A549 (cell line): ENCODE measurements at regions not wholly inside any gene's neighbourhood (a gene's known extent, or its start where the extent isn't known, plus 50 kb on each side); places are given as distances from the start of the nearest gene placed in this dataset.
A peak's percentile ranks its signal among the peaks of the same experiment; 100 is the strongest.
"Not testable (repeated sequence)": the region's sequence is repeated elsewhere in the genome, so short reads cannot be mapped to it uniquely, and the experiment has no call there.

Experiments used
- ATAC-seq, 2 experiments: fragments of 200-7000 bp in 1 of 2; fragments of >200 bp in 1 of 2; cut with Nextera tagmentation in 1 of 2; cut with Tn5 transposase in 1 of 2; 3 replicates each; pipeline versions ENCODE4 v1.8.0 to v1.9.1; 2018 to 2020; ENCODE audit warnings: mild to moderate bottlenecking in 1 of 2, moderate library complexity in 1 of 2
- CTCF ChIA-PET: fragments of 300-600 bp; sonication (Branson Sonifier 250); formaldehyde crosslinking; extraction: SDS; loops from one replicate; lab custom pipeline; 2021; ENCODE audit warnings: antibody characterized with exemption, inconsistent platforms; lab: Yijun Ruan, JAX
- POLR2A ChIA-PET: fragments of 350-600 bp; formaldehyde crosslinking; extraction: SDS; loops from one replicate; lab custom pipeline; 2021; ENCODE audit warnings: antibody characterized with exemption, inconsistent platforms; lab: Yijun Ruan, JAX
- DNase-seq, 2 experiments: peaks; one replicate each; pipeline versions ENCODE4 v3.0.0 to v3.0.0-alpha.2; 2011 to 2016; ENCODE audit warnings: low read depth in 1 of 2, low spot score in 1 of 2
- FAIRE-seq: peaks from 2 replicates; lab custom pipeline; 2011; peaks lifted over from hg19 to GRCh38; lab: Jason Lieb, UNC
- H3K27ac ChIP-seq, 2 experiments: fragments of >200 bp; sonication (Bioruptor Twin); formaldehyde crosslinking; 3 replicates each; pipeline ENCODE4 v1.5.1; 2016 to 2017
- H3K4me1 ChIP-seq: fragments of >200 bp; sonication (Bioruptor Twin); formaldehyde crosslinking; 3 replicates; pipeline ENCODE4 v1.6.1; 2016
- H3K4me2 ChIP-seq: fragments of >200 bp; sonication (Bioruptor Twin); formaldehyde crosslinking; 3 replicates; pipeline ENCODE4 v1.6.1; 2016
- H3K4me3 ChIP-seq: fragments of >200 bp; sonication (Bioruptor Twin); formaldehyde crosslinking; 3 replicates; pipeline ENCODE4 v1.5.1; 2016
- H3K9me3 ChIP-seq: fragments of >200 bp; sonication (Bioruptor Twin); formaldehyde crosslinking; 3 replicates; pipeline ENCODE4 v1.6.1; 2016
- CBX8 ChIP-seq: fragments of 200-600 bp; sonication (generic); IDR thresholded peaks from 2 replicates; pipeline ENCODE4 v1.6.1; 2016
- CHD4 ChIP-seq: fragments of 200-600 bp; sonication (generic); IDR thresholded peaks from 2 replicates; pipeline ENCODE4 v1.6.1; 2016; ENCODE audit warnings: antibody characterized with exemption, mild to moderate bottlenecking, borderline replicate concordance
- EHF ChIP-seq: fragments of 250-450 bp; sonication (Bioruptor Pico); IDR thresholded peaks from 2 replicates; pipeline ENCODE4 v1.5.0; 2020; ENCODE audit warnings: mild to moderate bottlenecking
- EHMT2 ChIP-seq: fragments of 200-600 bp; sonication (generic); IDR thresholded peaks from 2 replicates; pipeline ENCODE4 v1.6.1; 2016; ENCODE audit warnings: antibody characterized with exemption, low read depth, mild to moderate bottlenecking, moderate library complexity
- FOSB ChIP-seq: fragments of 250-450 bp; sonication (Bioruptor Pico); IDR thresholded peaks from 2 replicates; pipeline ENCODE4 v1.5.0; 2020; ENCODE audit warnings: mild to moderate bottlenecking, moderate library complexity
- GATA3 ChIP-seq: IDR thresholded peaks from 2 replicates; pipeline ENCODE4 v1.6.1; 2012; ENCODE audit warnings: borderline replicate concordance
- HOXB13 ChIP-seq: fragments of 250-450 bp; sonication (Bioruptor Pico); IDR thresholded peaks from 2 replicates; pipeline ENCODE4 v1.5.0; 2020; ENCODE audit warnings: low read depth, mild to moderate bottlenecking, moderate library complexity
- KDM1A ChIP-seq: fragments of 200-600 bp; sonication (generic); IDR thresholded peaks from 2 replicates; pipeline ENCODE4 v1.6.1; 2016; ENCODE audit warnings: low read depth, mild to moderate bottlenecking
- MAZ ChIP-seq: fragments of 150-350 bp; IDR thresholded peaks from 2 replicates; pipeline ENCODE4 v1.6.1; 2014; ENCODE audit warnings: antibody characterized with exemption, low read depth, low read length, borderline replicate concordance
- MYC ChIP-seq: IDR thresholded peaks from 2 replicates; pipeline ENCODE4 v1.6.1; 2012; ENCODE audit warnings: mild to moderate bottlenecking, inconsistent platforms, low read length, improper control_type of control experiment, borderline replicate concordance
- NR3C1 ChIP-seq: fragments of >200 bp; sonication (Bioruptor Twin); formaldehyde crosslinking; IDR thresholded peaks from 3 replicates; pipeline ENCODE4 v1.6.1; 2017
- PHF8 ChIP-seq: fragments of 200-600 bp; sonication (generic); IDR thresholded peaks from 2 replicates; pipeline ENCODE4 v1.6.1; 2016; ENCODE audit warnings: low read depth, mild to moderate bottlenecking, antibody characterized with exemption, moderate library complexity, borderline replicate concordance
- POLR2AphosphoS2 ChIP-seq: conservative IDR thresholded peaks from 2 replicates; pipeline ENCODE4 v1.6.1; 2012; ENCODE audit warnings: low read length, improper control_type of control experiment, inconsistent platforms
- RFX5 ChIP-seq: fragments of 450-650 bp; IDR thresholded peaks from 2 replicates; pipeline ENCODE4 v1.7.1; 2014; ENCODE audit warnings: antibody characterized with exemption, mild to moderate bottlenecking, moderate library complexity
- RNF2 ChIP-seq: fragments of 200-600 bp; sonication (generic); IDR thresholded peaks from 2 replicates; pipeline ENCODE4 v1.6.1; 2016; ENCODE audit warnings: low read depth, mild to moderate bottlenecking, antibody characterized with exemption, moderate library complexity, borderline replicate concordance
- TP53 ChIP-seq: fragments of 250-450 bp; sonication (Bioruptor Pico); IDR thresholded peaks from 2 replicates; pipeline ENCODE4 v1.5.0; 2021; ENCODE audit warnings: mild to moderate bottlenecking, moderate library complexity
- ZC3H11A ChIP-seq: fragments of 450-650 bp; IDR thresholded peaks from 2 replicates; pipeline ENCODE4 v1.6.1; 2014; ENCODE audit warnings: antibody characterized with exemption, mild to moderate bottlenecking
- ZFP36 ChIP-seq: fragments of 450-650 bp; IDR thresholded peaks from 2 replicates; pipeline ENCODE4 v1.6.1; 2014; ENCODE audit warnings: borderline replicate concordance; ENCODE audit not compliant: partially characterized antibody
- WGBS: methylation state at CpG from one replicate; pipeline ENCODE4 v1.1.6; 2017; ENCODE audit errors: missing lambda C conversion rate; 5-methylcytosine and 5-hydroxymethylcytosine counted together
- TF ChIP-seq, protein P1 (sequence below): fragments of 250-450 bp; sonication (Bioruptor Pico); IDR thresholded peaks from 2 replicates; pipeline ENCODE4 v1.5.0; 2021; ENCODE audit warnings: mild to moderate bottlenecking, moderate library complexity, borderline replicate concordance
- TF ChIP-seq, protein P2 (sequence below): fragments of 150-350 bp; IDR thresholded peaks from 2 replicates; pipeline ENCODE4 v1.6.1; 2014; ENCODE audit warnings: low read depth, mild to moderate bottlenecking, low read length
- TF ChIP-seq, protein P3 (sequence below): fragments of 250-450 bp; sonication (Bioruptor Pico); IDR thresholded peaks from 2 replicates; pipeline ENCODE4 v1.5.0; 2020; ENCODE audit warnings: low read depth, mild to moderate bottlenecking, moderate library complexity
- TF ChIP-seq, protein P4 (sequence below): fragments of >200 bp; sonication (Bioruptor Twin); formaldehyde crosslinking; IDR thresholded peaks from 3 replicates; pipeline ENCODE4 v1.5.1; 2016

GRCh38 chr7:142563470-142563869 is 185.8 kb upstream of the PRSS1 start:
- Histone ChIP-seq H3K4me1 (peaks cover 5% of the 10 kb centered on the region; the same call in 2 of the 3 replicates), H3K27ac (0 out of 6 replicates have a peak overlapping the region, but pooled peaks of 1 of the 2 experiments have one; percentile 8), H3K9me3 (no peaks in the 10 kb centered on the region), H3K4me2 (0 out of 3 replicates have a peak overlapping the region, but pooled peaks have one; percentile 7), H3K4me3 (no peak overlapping the region)
- TF ChIP-seq FOSB (CRISPR knock-in tag) (no peak), CHD4 (no peak), MAZ (no peak), CBX8 (no peak), RFX5 (no peak), NR3C1 (no peak), MYC (no peak), KDM1A (no peak), TP53 (CRISPR knock-in tag) (no peak), EHMT2 (no peak), GATA3 (no peak), HOXB13 (CRISPR knock-in tag) (no peak), ZFP36 (no peak), EHF (CRISPR knock-in tag) (no peak), POLR2AphosphoS2 (no peak), PHF8 (no peak)
- TF ChIP-seq, protein P1, sequence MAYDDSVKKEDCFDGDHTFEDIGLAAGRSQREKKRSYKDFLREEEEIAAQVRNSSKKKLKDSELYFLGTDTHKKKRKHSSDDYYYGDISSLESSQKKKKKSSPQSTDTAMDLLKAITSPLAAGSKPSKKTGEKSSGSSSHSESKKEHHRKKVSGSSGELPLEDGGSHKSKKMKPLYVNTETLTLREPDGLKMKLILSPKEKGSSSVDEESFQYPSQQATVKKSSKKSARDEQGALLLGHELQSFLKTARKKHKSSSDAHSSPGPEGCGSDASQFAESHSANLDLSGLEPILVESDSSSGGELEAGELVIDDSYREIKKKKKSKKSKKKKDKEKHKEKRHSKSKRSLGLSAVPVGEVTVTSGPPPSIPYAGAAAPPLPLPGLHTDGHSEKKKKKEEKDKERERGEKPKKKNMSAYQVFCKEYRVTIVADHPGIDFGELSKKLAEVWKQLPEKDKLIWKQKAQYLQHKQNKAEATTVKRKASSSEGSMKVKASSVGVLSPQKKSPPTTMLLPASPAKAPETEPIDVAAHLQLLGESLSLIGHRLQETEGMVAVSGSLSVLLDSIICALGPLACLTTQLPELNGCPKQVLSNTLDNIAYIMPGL (CRISPR knock-in tag): no peak
- TF ChIP-seq, protein P2, sequence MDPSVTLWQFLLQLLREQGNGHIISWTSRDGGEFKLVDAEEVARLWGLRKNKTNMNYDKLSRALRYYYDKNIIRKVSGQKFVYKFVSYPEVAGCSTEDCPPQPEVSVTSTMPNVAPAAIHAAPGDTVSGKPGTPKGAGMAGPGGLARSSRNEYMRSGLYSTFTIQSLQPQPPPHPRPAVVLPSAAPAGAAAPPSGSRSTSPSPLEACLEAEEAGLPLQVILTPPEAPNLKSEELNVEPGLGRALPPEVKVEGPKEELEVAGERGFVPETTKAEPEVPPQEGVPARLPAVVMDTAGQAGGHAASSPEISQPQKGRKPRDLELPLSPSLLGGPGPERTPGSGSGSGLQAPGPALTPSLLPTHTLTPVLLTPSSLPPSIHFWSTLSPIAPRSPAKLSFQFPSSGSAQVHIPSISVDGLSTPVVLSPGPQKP: no peak
- TF ChIP-seq, protein P3, sequence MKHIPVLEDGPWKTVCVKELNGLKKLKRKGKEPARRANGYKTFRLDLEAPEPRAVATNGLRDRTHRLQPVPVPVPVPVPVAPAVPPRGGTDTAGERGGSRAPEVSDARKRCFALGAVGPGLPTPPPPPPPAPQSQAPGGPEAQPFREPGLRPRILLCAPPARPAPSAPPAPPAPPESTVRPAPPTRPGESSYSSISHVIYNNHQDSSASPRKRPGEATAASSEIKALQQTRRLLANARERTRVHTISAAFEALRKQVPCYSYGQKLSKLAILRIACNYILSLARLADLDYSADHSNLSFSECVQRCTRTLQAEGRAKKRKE (CRISPR knock-in tag): no peak
- TF ChIP-seq, protein P4, sequence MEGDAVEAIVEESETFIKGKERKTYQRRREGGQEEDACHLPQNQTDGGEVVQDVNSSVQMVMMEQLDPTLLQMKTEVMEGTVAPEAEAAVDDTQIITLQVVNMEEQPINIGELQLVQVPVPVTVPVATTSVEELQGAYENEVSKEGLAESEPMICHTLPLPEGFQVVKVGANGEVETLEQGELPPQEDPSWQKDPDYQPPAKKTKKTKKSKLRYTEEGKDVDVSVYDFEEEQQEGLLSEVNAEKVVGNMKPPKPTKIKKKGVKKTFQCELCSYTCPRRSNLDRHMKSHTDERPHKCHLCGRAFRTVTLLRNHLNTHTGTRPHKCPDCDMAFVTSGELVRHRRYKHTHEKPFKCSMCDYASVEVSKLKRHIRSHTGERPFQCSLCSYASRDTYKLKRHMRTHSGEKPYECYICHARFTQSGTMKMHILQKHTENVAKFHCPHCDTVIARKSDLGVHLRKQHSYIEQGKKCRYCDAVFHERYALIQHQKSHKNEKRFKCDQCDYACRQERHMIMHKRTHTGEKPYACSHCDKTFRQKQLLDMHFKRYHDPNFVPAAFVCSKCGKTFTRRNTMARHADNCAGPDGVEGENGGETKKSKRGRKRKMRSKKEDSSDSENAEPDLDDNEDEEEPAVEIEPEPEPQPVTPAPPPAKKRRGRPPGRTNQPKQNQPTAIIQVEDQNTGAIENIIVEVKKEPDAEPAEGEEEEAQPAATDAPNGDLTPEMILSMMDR: no peak
- no peak for DNase-seq
- peak in 1 of 2 experiments; percentile 26; a peak in 2 of 6 replicates for ATAC-seq
- CTCF ChIA-PET: interaction anchor here (0.8 to 1.7 kb wide), 3 partner anchors 24 to 41 kb away, joined by 3 to 8 read pairs (median 8); no protein-coding TSS in a partner anchor
- 69% methylated on average over 1 of the region's 1 CpG for WGBS
- POLR2A ChIA-PET: no interaction called here
- FAIRE-seq: no peak

GRCh38 chr7:142562688-142563087 is 186.6 kb upstream of the PRSS1 start:
- TF ChIP-seq RNF2: no peak
- TF ChIP-seq ZC3H11A: no peak
- TF ChIP-seq FOSB (CRISPR knock-in tag): no peak
- TF ChIP-seq, all 56 proteins: peak for 0
- Histone ChIP-seq H3K9me3 (no peaks in the 10 kb centered on the region), H3K27ac (no peak overlapping the region), H3K4me3 (no peak overlapping the region), H3K4me2 (no peak overlapping the region), H3K4me1 (peaks cover 2% of the 10 kb centered on the region; the same call in 2 of the 3 replicates)
- ChIA-PET POLR2A (no interaction called here), CTCF (interaction anchor here (0.6 to 2.1 kb wide), 5 partner anchors 22 to 69 kb away, joined by 3 to 8 read pairs (median 5); no protein-coding TSS in a partner anchor)
- WGBS: 69% methylated on average over 1 of the region's 1 CpG
- FAIRE-seq (no peak), ATAC-seq (no peak), DNase-seq (no peak)

DNA sequence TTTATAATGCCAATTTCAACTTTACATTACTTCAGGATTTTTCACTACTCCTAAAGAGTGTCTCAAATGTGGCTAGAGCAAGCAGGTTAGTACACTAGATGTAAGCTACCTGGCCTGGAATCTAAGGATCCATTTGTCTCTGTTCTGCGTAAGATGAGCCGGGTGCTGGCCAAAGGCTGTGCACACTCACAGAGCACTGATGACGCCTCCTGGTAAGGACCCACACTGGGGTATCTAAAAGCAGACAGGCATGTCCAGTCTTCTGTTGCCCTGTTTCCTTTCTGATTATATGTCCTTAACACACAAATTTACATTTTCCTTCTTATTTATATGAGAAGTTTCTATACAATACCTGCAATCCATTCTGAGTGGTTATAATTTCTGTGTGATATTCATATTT is 187.9 kb upstream of the PRSS1 start:
- H3K9me3 ChIP-seq, DNase-seq, ATAC-seq, H3K4me2 ChIP-seq, H3K4me3 ChIP-seq, POLR2A ChIA-PET, FAIRE-seq, H3K27ac ChIP-seq: not testable (repeated sequence)
- WGBS: 96% methylated on average over 3 of the region's 3 CpGs
- CTCF ChIA-PET: interaction anchor here (1.0 to 2.1 kb wide), 2 partner anchors 17 to 23 kb away, joined by 3 to 5 read pairs; no protein-coding TSS in a partner anchor
- peaks cover 13% of the 10 kb centered on the region for H3K4me1 ChIP-seq

DNA sequence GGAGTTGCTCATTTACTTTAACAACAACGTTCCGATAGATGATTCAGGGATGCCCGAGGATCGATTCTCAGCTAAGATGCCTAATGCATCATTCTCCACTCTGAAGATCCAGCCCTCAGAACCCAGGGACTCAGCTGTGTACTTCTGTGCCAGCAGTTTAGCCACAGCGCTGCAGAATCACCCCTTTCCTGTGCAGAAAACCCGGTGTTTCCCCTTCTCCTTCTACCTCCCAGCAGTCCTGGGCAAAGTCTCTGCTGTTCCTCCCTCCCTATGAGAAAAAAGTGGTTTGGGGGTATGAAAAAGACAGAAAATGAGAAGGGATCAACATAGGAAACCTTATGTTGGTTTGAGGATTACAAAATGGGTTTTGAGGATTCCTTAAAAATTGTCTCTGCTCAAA is 188.5 kb upstream of the PRSS1 start:
- H3K27ac ChIP-seq, ATAC-seq, H3K4me2 ChIP-seq, H3K4me3 ChIP-seq, DNase-seq, POLR2A ChIA-PET, FAIRE-seq, H3K9me3 ChIP-seq: not testable (repeated sequence)
- WGBS: 88% methylated on average over 6 of the region's 6 CpGs
- peaks cover 19% of the 10 kb centered on the region for H3K4me1 ChIP-seq
- CTCF ChIA-PET: interaction anchor here (0.9 to 2.1 kb wide), 3 partner anchors 26 to 44 kb away, joined by 3 to 8 read pairs (median 3); no protein-coding TSS in a partner anchor
